ENCODE measurements at regions not wholly inside any gene's neighbourhood (a gene's known extent, or its start where the extent isn't known, plus 50 kb on each side); places are given as distances from the start of the nearest gene placed in this dataset.

DNA sequence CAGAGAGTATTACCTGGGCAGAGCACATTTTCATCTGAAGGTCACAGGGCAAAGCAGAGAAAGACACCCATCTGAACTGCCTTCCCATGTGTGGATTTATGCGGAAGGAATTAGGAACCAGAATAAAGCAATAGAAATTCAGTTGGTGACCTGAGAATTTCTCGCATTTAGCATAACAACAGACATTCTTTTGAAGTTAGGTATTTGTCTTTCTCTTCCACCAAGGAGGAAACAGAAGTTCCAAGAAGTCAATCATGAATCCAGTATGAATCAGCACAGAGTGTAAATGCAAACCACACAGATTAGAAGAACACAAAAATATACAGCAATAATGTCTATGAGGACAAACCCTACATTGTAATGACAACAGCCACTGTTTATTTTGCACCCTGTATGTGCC lies 515.2 kb upstream of the BRINP1 start:
- no peak for TF ChIP-seq CTCF (IDR thresholded peaks at IDR 0.05)
- 81% methylated on average over 2 of the region's 2 CpGs for WGBS (ENCODE audit: insufficient coverage)
- no peak overlapping the region for H3K4me3 Mint-ChIP-seq
- no peaks in the 10 kb centered on the region for H3K4me1 Mint-ChIP-seq
- ATAC-seq (no peak), DNase-seq (no peak)
- no peaks in the 10 kb centered on the region for H3K9me3 Mint-ChIP-seq
- Histone ChIP-seq H3K27me3 (ENCODE audit: control insufficient read depth, insufficient read depth, low read length) (no peaks in the 10 kb centered on the region), H3K9me3 (ENCODE audit: control insufficient read depth, insufficient read depth, low read length) (no peaks in the 10 kb centered on the region), H3K4me1 (ENCODE audit: control insufficient read depth, insufficient read depth, low read length) (no peaks in the 10 kb centered on the region), H3K4me3 (ENCODE audit: low read length) (no peak overlapping the region), H3K27ac (ENCODE audit: low read length) (no peak overlapping the region), H3K36me3 (ENCODE audit: control insufficient read depth, insufficient read depth, low read length) (no peaks in the 10 kb centered on the region)
- H3K36me3 Mint-ChIP-seq = no peaks in the 10 kb centered on the region
- intact Hi-C loops (cut with micrococcal nuclease) = no loop called here
- H3K27me3 Mint-ChIP-seq (ENCODE audit: low read depth in 2 of 2) = peaks cover 0 to 4% of the 10 kb centered on the region in 2 donors
- no peak overlapping the region for H3K27ac Mint-ChIP-seq

DNA sequence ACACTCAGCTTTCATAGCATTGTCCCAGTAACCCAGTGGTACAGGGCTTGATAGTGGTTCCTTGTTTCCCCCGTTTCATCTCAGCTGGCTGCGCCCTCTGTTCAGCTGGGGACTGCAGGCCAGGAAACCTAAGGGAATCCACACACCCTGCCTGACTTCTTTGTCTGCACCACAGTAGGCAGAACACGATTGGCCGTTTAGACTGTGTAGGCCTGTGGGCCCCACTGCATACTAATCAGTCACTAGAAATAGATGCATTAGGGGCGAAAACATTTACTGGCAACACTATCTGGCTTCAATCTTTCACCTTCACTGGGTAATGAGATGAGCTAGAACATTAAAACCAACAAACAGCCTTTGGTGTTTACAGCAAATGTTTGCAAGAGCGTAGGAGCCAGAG lies 512.7 kb upstream of the BRINP1 start:
- TF ChIP-seq CTCF (IDR thresholded peaks at IDR 0.05) = no peak
- no peak for DNase-seq
- Histone ChIP-seq H3K4me1 (ENCODE audit: control insufficient read depth, insufficient read depth, low read length) (no peaks in the 10 kb centered on the region), H3K36me3 (ENCODE audit: control insufficient read depth, insufficient read depth, low read length) (no peaks in the 10 kb centered on the region), H3K27me3 (ENCODE audit: control insufficient read depth, insufficient read depth, low read length) (no peaks in the 10 kb centered on the region), H3K27ac (ENCODE audit: low read length) (no peak overlapping the region), H3K4me3 (ENCODE audit: low read length) (no peak overlapping the region), H3K9me3 (ENCODE audit: control insufficient read depth, insufficient read depth, low read length) (no peaks in the 10 kb centered on the region)
- Mint-ChIP-seq H3K36me3 (no peaks in the 10 kb centered on the region), H3K27ac (no peak overlapping the region), H3K4me3 (no peak overlapping the region), H3K9me3 (no peaks in the 10 kb centered on the region), H3K27me3 (ENCODE audit: low read depth in 2 of 2) (peaks cover 0 to 4% of the 10 kb centered on the region in 2 donors), H3K4me1 (no peaks in the 10 kb centered on the region)
- 77% methylated on average over 6 of the region's 6 CpGs for WGBS (ENCODE audit: insufficient coverage)
- intact Hi-C loops (cut with micrococcal nuclease) = no loop called here
- no peak for ATAC-seq

GRCh38 chr9:119880361-119880760 lies 511.1 kb upstream of the BRINP1 start:
- no peaks in the 10 kb centered on the region for H3K9me3 Mint-ChIP-seq
- H3K36me3 Mint-ChIP-seq = no peaks in the 10 kb centered on the region
- Histone ChIP-seq H3K27me3 (ENCODE audit: control insufficient read depth, insufficient read depth, low read length) (no peaks in the 10 kb centered on the region), H3K27ac (ENCODE audit: low read length) (no peak overlapping the region), H3K4me1 (ENCODE audit: control insufficient read depth, insufficient read depth, low read length) (no peaks in the 10 kb centered on the region), H3K4me3 (ENCODE audit: low read length) (no peak overlapping the region), H3K9me3 (ENCODE audit: control insufficient read depth, insufficient read depth, low read length) (no peaks in the 10 kb centered on the region), H3K36me3 (ENCODE audit: control insufficient read depth, insufficient read depth, low read length) (no peaks in the 10 kb centered on the region)
- H3K4me1 Mint-ChIP-seq = no peaks in the 10 kb centered on the region
- WGBS (ENCODE audit: insufficient coverage) = 70% methylated on average over 1 of the region's 3 CpGs
- no peak for ATAC-seq
- H3K4me3 Mint-ChIP-seq = no peak overlapping the region
- H3K27me3 Mint-ChIP-seq (ENCODE audit: low read depth in 2 of 2) = peaks cover 0 to 4% of the 10 kb centered on the region in 2 donors
- intact Hi-C loops (cut with micrococcal nuclease) = no loop called here
- no peak for DNase-seq
- no peak for TF ChIP-seq CTCF (IDR thresholded peaks at IDR 0.05)
- H3K27ac Mint-ChIP-seq = no peak overlapping the region

GRCh38 chr9:119877306-119877705 lies 508.1 kb upstream of the BRINP1 start:
- Mint-ChIP-seq H3K36me3 (no peaks in the 10 kb centered on the region), H3K4me1 (no peaks in the 10 kb centered on the region), H3K27me3 (ENCODE audit: low read depth in 2 of 2) (no peaks in the 10 kb centered on the region), H3K4me3 (no peak overlapping the region), H3K9me3 (no peaks in the 10 kb centered on the region), H3K27ac (no peak overlapping the region)
- Histone ChIP-seq H3K27me3 (ENCODE audit: control insufficient read depth, insufficient read depth, low read length) (no peaks in the 10 kb centered on the region), H3K4me1 (ENCODE audit: control insufficient read depth, insufficient read depth, low read length) (no peaks in the 10 kb centered on the region), H3K27ac (ENCODE audit: low read length) (no peak overlapping the region), H3K4me3 (ENCODE audit: low read length) (no peak overlapping the region), H3K9me3 (ENCODE audit: control insufficient read depth, insufficient read depth, low read length) (no peaks in the 10 kb centered on the region), H3K36me3 (ENCODE audit: control insufficient read depth, insufficient read depth, low read length) (no peaks in the 10 kb centered on the region)
- no peak for TF ChIP-seq CTCF (IDR thresholded peaks at IDR 0.05)
- DNase-seq (no peak), ATAC-seq (no peak)
- intact Hi-C loops (cut with micrococcal nuclease) = no loop called here
- WGBS (ENCODE audit: insufficient coverage) = 87% methylated on average over 5 of the region's 6 CpGs
